SJSA1 (cell line): ENCODE measurements at regions not wholly inside any gene's neighbourhood (a gene's known extent, or its start where the extent isn't known, plus 50 kb on each side); places are given as distances from the start of the nearest gene placed in this dataset.

Experiments used
- DNase-seq, 2 experiments: peaks; one replicate each; pipeline ENCODE4 v3.0.0-alpha.2; 2015 to 2020; ENCODE audit warnings: low spot score in 2 of 2, low read depth in 1 of 2
- H3K27ac ChIP-seq: fragments of 250-450 bp; sonication (Bioruptor Pico); 2 replicates; pipeline ENCODE4 v1.5.1; 2020; ENCODE audit warnings: mild to moderate bottlenecking, moderate library complexity
- H3K27me3 ChIP-seq: fragments of 250-450 bp; sonication (Bioruptor Pico); replicated peaks from 2 replicates; pipeline ENCODE4 v1.5.1; 2020; ENCODE audit warnings: mild to moderate bottlenecking, moderate library complexity
- H3K36me3 ChIP-seq: fragments of 250-450 bp; sonication (Bioruptor Pico); 2 replicates; pipeline ENCODE4 v1.5.1; 2020; ENCODE audit warnings: mild to moderate bottlenecking
- H3K4me1 ChIP-seq: fragments of 250-450 bp; sonication (Bioruptor Pico); replicated peaks from 2 replicates; pipeline ENCODE4 v1.6.1; 2021; ENCODE audit warnings: mild to moderate bottlenecking
- H3K4me3 ChIP-seq: fragments of 250-450 bp; sonication (Bioruptor Pico); 2 replicates; pipeline ENCODE4 v1.5.1; 2020; ENCODE audit warnings: mild to moderate bottlenecking
- H3K9me3 ChIP-seq: fragments of 250-450 bp; sonication (Bioruptor Pico); replicated peaks from 2 replicates; pipeline ENCODE4 v1.5.1; 2020; ENCODE audit warnings: mild to moderate bottlenecking

- H3K9me3 ChIP-seq, result no peaks in the 10 kb centered on the region
- no peak overlapping the region for H3K27ac ChIP-seq
- no peak overlapping the region for H3K4me3 ChIP-seq
- no peaks in the 10 kb centered on the region; the same call in 1 of the 2 replicates for H3K27me3 ChIP-seq
- H3K36me3 ChIP-seq, result no peaks in the 10 kb centered on the region
- no peaks in the 10 kb centered on the region for H3K4me1 ChIP-seq
- DNase-seq, result no peak
These were observed 60.1 kb upstream of the RMP24 start for GRCh38 chr18:35912332-35912731.

- Histone ChIP-seq H3K9me3 (no peaks in the 10 kb centered on the region), H3K27me3 (no peaks in the 10 kb centered on the region; the same call in 1 of the 2 replicates)
These were observed 57.4 kb upstream of the RMP24 start for GRCh38 chr18:35915056-35915455.

GRCh38 chr18:35917043-35917442, 55.4 kb upstream of the RMP24 start:
- Histone ChIP-seq H3K4me3 (no peak overlapping the region), H3K4me1 (no peaks in the 10 kb centered on the region)

More at GRCh38 chr18:35915056-35915455, 57.4 kb upstream of the RMP24 start:
- H3K27ac ChIP-seq, result no peak overlapping the region
- no peak for DNase-seq
- H3K4me1 ChIP-seq, result no peaks in the 10 kb centered on the region
- no peak overlapping the region for H3K4me3 ChIP-seq
- no peaks in the 10 kb centered on the region for H3K36me3 ChIP-seq

GRCh38 chr18:35918564-35918963, 53.9 kb upstream of the RMP24 start:
- H3K27me3 ChIP-seq, result no peaks in the 10 kb centered on the region; the same call in 1 of the 2 replicates
- H3K27ac ChIP-seq, result no peak overlapping the region
- H3K36me3 ChIP-seq, result no peaks in the 10 kb centered on the region
- H3K4me3 ChIP-seq, result no peak overlapping the region
- H3K4me1 ChIP-seq, result no peaks in the 10 kb centered on the region
- no peaks in the 10 kb centered on the region for H3K9me3 ChIP-seq
- no peak for DNase-seq

More at GRCh38 chr18:35917043-35917442, 55.4 kb upstream of the RMP24 start:
- no peaks in the 10 kb centered on the region for H3K36me3 ChIP-seq
- no peak for DNase-seq
- no peaks in the 10 kb centered on the region for H3K9me3 ChIP-seq
- H3K27ac ChIP-seq, result no peak overlapping the region
- H3K27me3 ChIP-seq, result no peaks in the 10 kb centered on the region; the same call in 1 of the 2 replicates

GRCh38 chr18:35919179-35919578, 53.3 kb upstream of the RMP24 start:
- no peak overlapping the region for H3K4me3 ChIP-seq
- no peaks in the 10 kb centered on the region for H3K4me1 ChIP-seq
- H3K27me3 ChIP-seq, result no peaks in the 10 kb centered on the region
- H3K36me3 ChIP-seq, result no peaks in the 10 kb centered on the region
- no peaks in the 10 kb centered on the region for H3K9me3 ChIP-seq
- no peak overlapping the region for H3K27ac ChIP-seq
- no peak for DNase-seq

GRCh38 chr18:35920623-35921022, 51.9 kb upstream of the RMP24 start:
- Histone ChIP-seq H3K27me3 (no peaks in the 10 kb centered on the region), H3K4me1 (no peaks in the 10 kb centered on the region), H3K36me3 (no peaks in the 10 kb centered on the region), H3K27ac (no peak overlapping the region), H3K4me3 (no peak overlapping the region), H3K9me3 (no peaks in the 10 kb centered on the region)
- DNase-seq, result no peak
